ENCODE measurements at regions not wholly inside any gene's neighbourhood (a gene's known extent, or its start where the extent isn't known, plus 50 kb on each side); places are given as distances from the start of the nearest gene placed in this dataset.
"Not testable (repeated sequence)": the region's sequence is repeated elsewhere in the genome, so short reads cannot be mapped to it uniquely, and the experiment has no call there.

DNA sequence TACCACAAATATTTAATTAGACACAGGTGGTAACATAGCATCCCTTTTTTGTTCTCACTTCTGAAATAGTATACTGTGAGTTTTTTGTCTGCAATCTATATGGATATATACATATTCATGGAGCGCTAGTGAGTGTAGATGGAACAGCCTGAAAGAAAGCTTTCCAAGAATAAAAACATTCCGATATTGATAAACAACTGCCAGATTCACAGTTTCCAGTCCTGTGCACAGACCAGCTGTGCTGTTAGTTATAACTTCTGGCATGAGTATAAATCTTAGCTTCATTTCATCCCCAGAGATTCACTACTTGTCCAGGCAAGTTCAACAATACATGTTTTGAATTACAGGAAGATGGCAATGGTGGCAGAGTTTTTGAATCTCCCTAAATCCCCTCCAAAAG is 467.1 kb upstream of the STEAP1 start:
- ChIA-PET CTCF (no interaction called here), POLR2A (no interaction called here)
- TF ChIP-seq, protein P1, sequence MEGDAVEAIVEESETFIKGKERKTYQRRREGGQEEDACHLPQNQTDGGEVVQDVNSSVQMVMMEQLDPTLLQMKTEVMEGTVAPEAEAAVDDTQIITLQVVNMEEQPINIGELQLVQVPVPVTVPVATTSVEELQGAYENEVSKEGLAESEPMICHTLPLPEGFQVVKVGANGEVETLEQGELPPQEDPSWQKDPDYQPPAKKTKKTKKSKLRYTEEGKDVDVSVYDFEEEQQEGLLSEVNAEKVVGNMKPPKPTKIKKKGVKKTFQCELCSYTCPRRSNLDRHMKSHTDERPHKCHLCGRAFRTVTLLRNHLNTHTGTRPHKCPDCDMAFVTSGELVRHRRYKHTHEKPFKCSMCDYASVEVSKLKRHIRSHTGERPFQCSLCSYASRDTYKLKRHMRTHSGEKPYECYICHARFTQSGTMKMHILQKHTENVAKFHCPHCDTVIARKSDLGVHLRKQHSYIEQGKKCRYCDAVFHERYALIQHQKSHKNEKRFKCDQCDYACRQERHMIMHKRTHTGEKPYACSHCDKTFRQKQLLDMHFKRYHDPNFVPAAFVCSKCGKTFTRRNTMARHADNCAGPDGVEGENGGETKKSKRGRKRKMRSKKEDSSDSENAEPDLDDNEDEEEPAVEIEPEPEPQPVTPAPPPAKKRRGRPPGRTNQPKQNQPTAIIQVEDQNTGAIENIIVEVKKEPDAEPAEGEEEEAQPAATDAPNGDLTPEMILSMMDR (IDR thresholded peaks at IDR 0.05; ENCODE audit: insufficient read depth, low read depth, low read length): no peak
- no peaks in the 10 kb centered on the region for H3K36me3 ChIP-seq (ENCODE audit: control insufficient read depth, insufficient read depth, low read length)
- no peaks in the 10 kb centered on the region for H3K27me3 ChIP-seq (ENCODE audit: control insufficient read depth, insufficient read depth, low read length)
- H3K4me3 ChIP-seq (ENCODE audit: low read depth, low read length): no peak overlapping the region
- no peak for DNase-seq (ENCODE audit: low read depth)

DNA sequence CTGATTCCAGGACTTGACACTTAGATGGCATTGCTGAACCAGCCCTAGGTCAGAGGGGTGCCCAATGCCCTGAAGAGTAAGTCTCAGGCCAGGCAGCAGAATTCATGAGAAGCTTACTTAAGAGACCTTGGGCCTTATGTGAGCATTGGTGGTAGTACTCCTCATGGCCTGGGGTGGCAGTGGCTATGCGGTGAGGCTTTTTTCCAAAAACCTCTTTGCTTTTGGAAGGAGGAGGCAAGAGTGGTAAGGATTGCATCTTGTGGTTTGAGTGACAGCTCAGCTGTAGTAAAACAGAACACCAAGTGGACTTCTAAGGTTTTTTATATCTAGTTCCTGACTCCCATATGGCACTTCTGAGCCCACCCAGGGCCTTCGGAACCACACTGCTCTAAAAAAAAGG is 459.0 kb upstream of the STEAP1 start:
- no peaks in the 10 kb centered on the region for H3K36me3 ChIP-seq (ENCODE audit: control insufficient read depth, insufficient read depth, low read length)
- no peak for DNase-seq (ENCODE audit: low read depth)
- H3K4me3 ChIP-seq (ENCODE audit: low read depth, low read length): no peak overlapping the region
- ChIA-PET POLR2A (no interaction called here), CTCF (no interaction called here)
- TF ChIP-seq, protein P1 (IDR thresholded peaks at IDR 0.05; ENCODE audit: insufficient read depth, low read depth, low read length): no peak
- H3K27me3 ChIP-seq (ENCODE audit: control insufficient read depth, insufficient read depth, low read length): no peaks in the 10 kb centered on the region

DNA sequence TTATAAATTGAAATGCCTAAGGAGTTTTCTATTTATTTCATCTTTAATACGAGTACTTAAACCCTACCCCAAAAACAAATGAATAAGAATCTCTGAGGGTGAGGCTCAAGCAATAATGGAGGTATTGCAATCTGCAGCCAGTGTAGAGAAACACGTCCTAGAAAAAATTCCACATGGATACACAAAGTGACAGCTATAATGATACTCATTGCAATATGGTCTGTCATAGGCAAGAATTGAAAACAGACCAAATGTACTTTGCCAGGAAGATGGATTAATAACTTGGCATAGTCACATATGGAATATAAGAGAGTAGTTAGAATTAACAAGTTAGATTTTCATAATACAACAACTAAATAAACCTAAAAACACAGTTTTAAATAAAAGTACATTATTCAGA is 440.1 kb upstream of the STEAP1 start:
- TF ChIP-seq, protein P1 (IDR thresholded peaks at IDR 0.05; ENCODE audit: insufficient read depth, low read depth, low read length): no peak
- CTCF ChIA-PET: no interaction called here
- no peak for DNase-seq (ENCODE audit: low read depth)

DNA sequence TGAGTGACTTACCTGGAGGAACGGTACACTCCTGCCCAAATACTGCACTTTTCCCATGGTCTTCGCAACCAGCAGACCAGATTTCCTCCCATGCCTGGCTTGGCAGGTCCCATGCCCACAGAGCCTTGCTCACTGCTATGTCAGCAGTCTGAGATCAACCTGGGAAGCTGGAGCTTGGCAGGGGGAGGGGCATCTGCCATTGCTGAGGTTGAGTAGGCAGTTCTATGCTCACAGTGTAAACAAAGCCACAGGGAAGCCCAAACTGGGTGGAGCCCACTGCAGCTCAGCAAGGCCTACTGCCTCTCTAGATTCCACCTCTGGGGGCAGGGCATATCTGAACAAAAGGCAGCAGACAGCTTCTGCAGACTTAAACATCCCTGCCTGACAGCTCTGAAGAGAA is 435.3 kb upstream of the STEAP1 start:
- DNase-seq (ENCODE audit: low read depth); H3K4me3 ChIP-seq (ENCODE audit: low read depth, low read length); H3K27me3 ChIP-seq (ENCODE audit: control insufficient read depth, insufficient read depth, low read length); H3K36me3 ChIP-seq (ENCODE audit: control insufficient read depth, insufficient read depth, low read length); POLR2A ChIA-PET; CTCF ChIA-PET: not testable (repeated sequence)

More for the DNA sequence above, 440.1 kb upstream of the STEAP1 start:
- Histone ChIP-seq H3K27me3 (ENCODE audit: control insufficient read depth, insufficient read depth, low read length) (no peaks in the 10 kb centered on the region), H3K4me3 (ENCODE audit: low read depth, low read length) (no peak overlapping the region), H3K36me3 (ENCODE audit: control insufficient read depth, insufficient read depth, low read length) (no peaks in the 10 kb centered on the region)
- POLR2A ChIA-PET: no interaction called here

DNA sequence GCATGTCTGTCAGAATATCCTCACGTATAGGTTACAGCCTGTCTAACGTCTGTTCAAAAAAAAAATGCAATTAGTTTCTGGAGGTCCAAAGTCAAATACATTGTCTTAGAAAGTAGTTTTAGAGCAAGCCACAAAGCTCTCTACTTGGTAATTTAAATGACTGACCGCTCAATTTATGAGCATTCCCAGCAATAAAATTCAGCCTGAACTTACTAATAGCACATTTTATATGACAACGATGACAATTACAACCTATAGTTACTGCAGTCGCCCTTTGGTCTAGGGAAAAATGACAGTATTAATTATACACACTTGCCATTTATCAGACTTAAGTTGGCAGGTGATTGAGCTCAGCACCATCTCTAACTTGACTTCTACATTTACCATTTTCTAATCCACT is 425.8 kb upstream of the STEAP1 start:
- no peak for DNase-seq (ENCODE audit: low read depth)
- Histone ChIP-seq H3K27me3 (ENCODE audit: control insufficient read depth, insufficient read depth, low read length) (no peaks in the 10 kb centered on the region), H3K4me3 (ENCODE audit: low read depth, low read length) (no peak overlapping the region), H3K36me3 (ENCODE audit: control insufficient read depth, insufficient read depth, low read length) (no peaks in the 10 kb centered on the region)
- TF ChIP-seq, protein P1 (IDR thresholded peaks at IDR 0.05; ENCODE audit: insufficient read depth, low read depth, low read length): no peak
- POLR2A ChIA-PET: no interaction called here
- CTCF ChIA-PET: no interaction called here

DNA sequence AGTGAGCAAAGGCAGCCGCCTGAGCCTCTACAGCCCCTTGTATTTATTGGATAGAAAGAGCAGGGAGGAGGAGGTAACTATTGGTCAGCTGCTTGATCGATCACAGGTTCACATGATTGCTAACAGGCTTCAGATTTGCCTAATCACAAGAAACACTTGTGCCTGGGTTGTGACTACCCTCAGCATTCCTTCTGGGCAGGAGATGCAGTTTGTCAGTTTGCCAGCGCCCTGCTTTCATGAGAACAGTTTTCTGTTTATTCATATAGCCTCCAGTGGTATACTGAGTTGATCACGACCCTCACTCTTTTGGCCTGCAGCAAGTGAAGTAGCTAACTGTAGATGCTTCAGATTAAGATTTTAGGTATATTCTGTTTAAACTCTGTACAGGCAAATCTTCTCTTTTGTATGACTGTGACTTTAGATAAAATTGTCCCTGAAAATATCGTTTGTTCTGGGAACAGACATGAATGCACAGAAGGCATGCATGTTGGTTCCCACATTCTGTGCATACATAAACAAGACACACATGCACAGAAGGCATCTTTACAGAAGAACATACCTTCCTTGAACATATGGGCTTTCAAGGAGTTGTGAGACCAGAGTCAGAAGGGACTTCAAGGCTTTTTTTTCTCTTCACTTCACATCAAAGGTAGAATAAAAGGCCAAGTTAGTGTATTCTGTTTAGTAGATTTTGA is 422.4 kb upstream of the STEAP1 start:
- H3K36me3 ChIP-seq (ENCODE audit: control insufficient read depth, insufficient read depth, low read length): no peaks in the 10 kb centered on the region
- DNase-seq (ENCODE audit: low read depth): no peak
- CTCF ChIA-PET: no interaction called here
- H3K4me3 ChIP-seq (ENCODE audit: low read depth, low read length): no peak overlapping the region
- TF ChIP-seq, protein P1 (IDR thresholded peaks at IDR 0.05; ENCODE audit: insufficient read depth, low read depth, low read length): no peak
- POLR2A ChIA-PET: no interaction called here
- H3K27me3 ChIP-seq (ENCODE audit: control insufficient read depth, insufficient read depth, low read length): no peaks in the 10 kb centered on the region
